ENCODE measurements at regions not wholly inside any gene's neighbourhood (a gene's known extent, or its start where the extent isn't known, plus 50 kb on each side); places are given as distances from the start of the nearest gene placed in this dataset.

- TF ChIP-seq ZNF597 (CRISPR knock-in tag; IDR thresholded peaks at IDR 0.05), result no peak
- no peak for TF ChIP-seq ZNF18 (CRISPR knock-in tag; IDR thresholded peaks at IDR 0.05; ENCODE audit: insufficient replicate concordance)
- no peak for TF ChIP-seq PCBP2 (optimal IDR thresholded peaks at IDR 0.05; ENCODE audit: low read depth, low read length, poor library complexity, severe bottlenecking)
- no peak for TF ChIP-seq ZNF652 (CRISPR knock-in tag; IDR thresholded peaks at IDR 0.05; ENCODE audit: borderline replicate concordance, low read depth)
- no peak for TF ChIP-seq ZBTB3 (CRISPR knock-in tag; IDR thresholded peaks at IDR 0.05; ENCODE audit: borderline replicate concordance, low read depth)
- TF ChIP-seq ARID3A (IDR thresholded peaks at IDR 0.05; ENCODE audit: low read depth, low read length), result no peak
- no peak for TF ChIP-seq HOXA7 (CRISPR knock-in tag; IDR thresholded peaks at IDR 0.05)
- TF ChIP-seq ZNF709 (CRISPR knock-in tag; IDR thresholded peaks at IDR 0.05), result no peak
- TF ChIP-seq ZBTB1 (CRISPR knock-in tag; IDR thresholded peaks at IDR 0.05; ENCODE audit: borderline replicate concordance), result no peak
- no peak for TF ChIP-seq BRF2 (CRISPR knock-in tag; IDR thresholded peaks at IDR 0.05)
- TF ChIP-seq SETDB1 (CRISPR knock-in tag; IDR thresholded peaks at IDR 0.05; ENCODE audit: borderline replicate concordance), result no peak
These were observed 112.0 kb upstream of the MTHFD1L start for GRCh38 chr6:150753371-150754064.

Measured in HepG2 (cell line).